ENCODE measurements at regions not wholly inside any gene's neighbourhood (a gene's known extent, or its start where the extent isn't known, plus 50 kb on each side); places are given as distances from the start of the nearest gene placed in this dataset.

DNA sequence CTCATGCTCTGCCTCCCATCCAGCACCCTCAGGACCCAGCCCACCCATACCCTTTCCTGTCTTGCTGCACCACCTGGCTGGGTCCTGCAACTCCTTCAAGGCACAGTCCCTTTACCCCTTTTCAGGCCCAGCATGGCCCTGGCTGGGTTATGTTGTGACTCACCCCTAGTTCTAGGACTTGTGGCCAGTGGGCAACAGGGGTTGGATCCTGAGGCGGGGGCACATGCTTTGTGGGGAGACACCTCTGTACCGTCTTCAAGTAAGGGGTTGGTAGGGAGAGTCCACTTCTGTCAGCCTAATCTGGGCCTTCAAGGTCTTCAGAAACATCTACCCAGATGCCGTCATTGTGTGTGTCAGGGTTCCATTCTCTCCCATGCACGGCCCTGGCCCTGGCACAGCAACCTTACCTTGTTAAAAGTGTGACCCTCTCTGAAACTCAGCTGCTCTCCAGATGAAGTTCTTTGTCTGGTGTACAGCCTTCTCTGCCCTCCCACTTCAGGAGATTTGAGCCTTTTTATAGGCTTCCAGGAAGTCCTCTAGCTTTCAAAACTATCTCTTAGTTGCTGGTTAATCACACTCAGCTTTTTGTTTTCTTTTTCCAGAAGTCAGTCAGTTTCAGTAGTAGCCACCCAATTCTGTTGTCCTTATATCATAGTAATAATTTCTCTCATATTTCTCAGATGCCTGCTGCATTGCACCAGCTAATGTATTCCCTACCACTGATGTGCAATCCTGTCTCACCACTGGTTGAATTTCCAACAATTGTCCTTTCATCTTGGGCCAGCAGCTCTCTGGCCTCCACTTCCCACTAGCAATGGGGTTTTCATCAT is 107.3 kb downstream of the NRN1 start:
- Histone ChIP-seq H2AFZ (ENCODE audit: low read length) (peak overlapping the region; percentile 45), H3K27me3 (replicated peaks; ENCODE audit: insufficient read depth, low read length) (no peaks in the 10 kb centered on the region), H3K9me2 (replicated peaks; ENCODE audit: insufficient read depth, low read length) (no peaks in the 10 kb centered on the region), H3K4me2 (ENCODE audit: low read depth, low read length) (peak overlapping the region; percentile 71), H4K20me1 (ENCODE audit: insufficient read depth, low read length) (no peaks in the 10 kb centered on the region), H3K36me3 (replicated peaks; ENCODE audit: insufficient read depth, low read length) (no peaks in the 10 kb centered on the region), H3K4me1 (ENCODE audit: low read length) (peaks cover 29% of the 10 kb centered on the region), H3K4me3 (ENCODE audit: low read length) (peak overlapping the region; percentile 26; the same call in 1 of the 2 replicates), H3K9ac (ENCODE audit: low read length) (peak overlapping the region; percentile 43; the same call in 1 of the 2 replicates), H3K27ac (ENCODE audit: low read length) (peak overlapping the region; percentile 75), H3K9me3 (replicated peaks; ENCODE audit: insufficient read depth, low read length) (no peaks in the 10 kb centered on the region), H3F3A (ENCODE audit: insufficient read depth, low read length) (peaks cover 10% of the 10 kb centered on the region), H3K79me2 (ENCODE audit: low read length) (no peaks in the 10 kb centered on the region)
- TF ChIP-seq EZH2phosphoT487 (IDR thresholded peaks at IDR 0.05; ENCODE audit: low read length) (no peak), EZH2 (optimal IDR thresholded peaks at IDR 0.05; ENCODE audit: low read depth, low read length) (no peak)
- TF ChIP-seq, protein P1, sequence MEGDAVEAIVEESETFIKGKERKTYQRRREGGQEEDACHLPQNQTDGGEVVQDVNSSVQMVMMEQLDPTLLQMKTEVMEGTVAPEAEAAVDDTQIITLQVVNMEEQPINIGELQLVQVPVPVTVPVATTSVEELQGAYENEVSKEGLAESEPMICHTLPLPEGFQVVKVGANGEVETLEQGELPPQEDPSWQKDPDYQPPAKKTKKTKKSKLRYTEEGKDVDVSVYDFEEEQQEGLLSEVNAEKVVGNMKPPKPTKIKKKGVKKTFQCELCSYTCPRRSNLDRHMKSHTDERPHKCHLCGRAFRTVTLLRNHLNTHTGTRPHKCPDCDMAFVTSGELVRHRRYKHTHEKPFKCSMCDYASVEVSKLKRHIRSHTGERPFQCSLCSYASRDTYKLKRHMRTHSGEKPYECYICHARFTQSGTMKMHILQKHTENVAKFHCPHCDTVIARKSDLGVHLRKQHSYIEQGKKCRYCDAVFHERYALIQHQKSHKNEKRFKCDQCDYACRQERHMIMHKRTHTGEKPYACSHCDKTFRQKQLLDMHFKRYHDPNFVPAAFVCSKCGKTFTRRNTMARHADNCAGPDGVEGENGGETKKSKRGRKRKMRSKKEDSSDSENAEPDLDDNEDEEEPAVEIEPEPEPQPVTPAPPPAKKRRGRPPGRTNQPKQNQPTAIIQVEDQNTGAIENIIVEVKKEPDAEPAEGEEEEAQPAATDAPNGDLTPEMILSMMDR (IDR thresholded peaks at IDR 0.05; ENCODE audit: low read length), result no peak
- DNase-seq, result peak; percentile 78

DNA sequence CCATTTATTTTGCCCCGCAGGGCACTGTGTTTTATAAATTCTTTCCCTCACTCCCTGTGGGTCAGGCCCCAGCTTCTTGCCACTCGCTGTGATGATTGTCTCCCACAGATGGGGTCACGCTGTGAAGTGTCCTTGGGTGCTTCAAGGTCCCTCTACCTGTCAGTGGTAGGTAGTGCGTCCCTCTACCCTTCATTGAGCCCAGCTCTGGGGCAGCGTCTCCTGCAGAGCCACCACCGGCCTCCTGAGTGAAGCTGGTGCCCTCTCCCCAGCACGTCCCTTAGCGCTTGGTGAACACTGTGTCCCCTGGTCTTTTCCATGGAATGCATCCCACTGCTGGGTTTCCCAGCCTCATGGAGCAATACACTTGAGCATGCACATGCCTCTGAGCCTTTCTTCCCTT is 108.2 kb downstream of the NRN1 start:
- Histone ChIP-seq H3K4me1 (ENCODE audit: low read length) (peaks cover 29% of the 10 kb centered on the region), H3K79me2 (ENCODE audit: low read length) (no peaks in the 10 kb centered on the region), H3K9me2 (replicated peaks; ENCODE audit: insufficient read depth, low read length) (no peaks in the 10 kb centered on the region), H3K9ac (ENCODE audit: low read length) (no peak overlapping the region), H3K27me3 (replicated peaks; ENCODE audit: insufficient read depth, low read length) (no peaks in the 10 kb centered on the region), H3K4me2 (ENCODE audit: low read depth, low read length) (peak overlapping the region; percentile 71), H3F3A (ENCODE audit: insufficient read depth, low read length) (peaks cover 10% of the 10 kb centered on the region), H4K20me1 (ENCODE audit: insufficient read depth, low read length) (no peaks in the 10 kb centered on the region), H3K27ac (ENCODE audit: low read length) (no peak overlapping the region; the same call in 1 of the 2 replicates), H2AFZ (ENCODE audit: low read length) (no peak overlapping the region), H3K9me3 (replicated peaks; ENCODE audit: insufficient read depth, low read length) (no peaks in the 10 kb centered on the region), H3K4me3 (ENCODE audit: low read length) (no peak overlapping the region), H3K36me3 (replicated peaks; ENCODE audit: insufficient read depth, low read length) (no peaks in the 10 kb centered on the region)
- TF ChIP-seq EZH2 (optimal IDR thresholded peaks at IDR 0.05; ENCODE audit: low read depth, low read length), result no peak
- no peak for DNase-seq

DNA sequence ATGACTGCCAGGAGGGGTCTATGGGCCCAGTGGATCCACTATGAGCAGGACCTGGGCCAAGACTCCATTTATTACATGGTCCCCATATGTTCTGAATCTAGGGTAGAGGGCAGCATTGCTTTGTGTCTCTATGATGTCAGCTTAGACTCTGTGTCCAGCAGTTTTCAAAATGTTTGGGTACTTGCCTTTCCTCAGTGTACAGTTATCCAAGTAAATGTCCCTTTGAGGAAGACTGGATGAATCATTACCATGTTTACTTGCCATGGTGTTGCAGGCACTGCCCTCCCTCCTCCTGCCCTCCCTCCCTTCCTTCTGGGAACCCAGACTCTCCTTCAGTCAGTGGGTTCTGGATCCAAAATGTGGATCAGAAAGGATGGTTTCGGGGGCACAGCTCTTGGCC is 108.6 kb downstream of the NRN1 start:
- no peak overlapping the region for H3K9ac ChIP-seq (ENCODE audit: low read length)
- H3K79me2 ChIP-seq (ENCODE audit: low read length), result no peaks in the 10 kb centered on the region
- H3K4me1 ChIP-seq (ENCODE audit: low read length), result peaks cover 29% of the 10 kb centered on the region
- no peak overlapping the region for H2AFZ ChIP-seq (ENCODE audit: low read length)
- H3K4me3 ChIP-seq (ENCODE audit: low read length), result no peak overlapping the region
- no peak overlapping the region for H3K4me2 ChIP-seq (ENCODE audit: low read depth, low read length)
- H4K20me1 ChIP-seq (ENCODE audit: insufficient read depth, low read length), result no peaks in the 10 kb centered on the region
- no peaks in the 10 kb centered on the region for H3K27me3 ChIP-seq (replicated peaks; ENCODE audit: insufficient read depth, low read length)
- no peaks in the 10 kb centered on the region for H3K9me3 ChIP-seq (replicated peaks; ENCODE audit: insufficient read depth, low read length)
- no peaks in the 10 kb centered on the region for H3K9me2 ChIP-seq (replicated peaks; ENCODE audit: insufficient read depth, low read length)
- no peak for DNase-seq
- TF ChIP-seq EZH2phosphoT487 (IDR thresholded peaks at IDR 0.05; ENCODE audit: low read length), result no peak
- TF ChIP-seq, protein P1 (IDR thresholded peaks at IDR 0.05; ENCODE audit: low read length), result no peak
- no peak for TF ChIP-seq EZH2 (optimal IDR thresholded peaks at IDR 0.05; ENCODE audit: low read depth, low read length)
- H3K36me3 ChIP-seq (replicated peaks; ENCODE audit: insufficient read depth, low read length), result no peaks in the 10 kb centered on the region
- H3K27ac ChIP-seq (ENCODE audit: low read length), result no peak overlapping the region
- peaks cover 10% of the 10 kb centered on the region for H3F3A ChIP-seq (ENCODE audit: insufficient read depth, low read length)

All from MM.1S (cell line).